Stimulated activated CD4-positive, alpha-beta T cell treated with anti-CD3 and anti-CD28 coated beads, Interleukin-1b, Interleukin-23, amount 100 ng/mL, for 48 hours (primary cell): ENCODE measurements at regions not wholly inside any gene's neighbourhood (a gene's known extent, or its start where the extent isn't known, plus 50 kb on each side); places are given as distances from the start of the nearest gene placed in this dataset.

Experiments used
- DNase-seq: peaks from one replicate; pipeline ENCODE4 v3.0.0-alpha.2; 2020

GRCh38 chr11:110912437-110912836 is 200.2 kb upstream of the ARHGAP20 start:
- DNase-seq, result no peak

GRCh38 chr11:110910384-110910783 is 198.1 kb upstream of the ARHGAP20 start:
- no peak for DNase-seq

- DNase-seq, result no peak
These were observed 197.1 kb upstream of the ARHGAP20 start for GRCh38 chr11:110909336-110909735.

- no peak for DNase-seq
These were observed 196.3 kb upstream of the ARHGAP20 start for GRCh38 chr11:110908401-110909105.

GRCh38 chr11:110907629-110908028 is 195.4 kb upstream of the ARHGAP20 start:
- peak; percentile 7 for DNase-seq

- no peak for DNase-seq
These were observed 191.6 kb upstream of the ARHGAP20 start for GRCh38 chr11:110903830-110904229.

- DNase-seq, result no peak
These were observed 191.1 kb upstream of the ARHGAP20 start for GRCh38 chr11:110903378-110903777.

GRCh38 chr11:110901441-110901840 is 189.2 kb upstream of the ARHGAP20 start:
- DNase-seq, result no peak

- no peak for DNase-seq
These were observed 188.2 kb upstream of the ARHGAP20 start for GRCh38 chr11:110900426-110900825.

- DNase-seq, result no peak
These were observed 184.8 kb upstream of the ARHGAP20 start for GRCh38 chr11:110897035-110897434.

GRCh38 chr11:110896358-110896757 is 184.1 kb upstream of the ARHGAP20 start:
- no peak for DNase-seq

- DNase-seq, result no peak
These were observed 182.0 kb upstream of the ARHGAP20 start for GRCh38 chr11:110894224-110894623.

GRCh38 chr11:110892741-110893285 is 180.6 kb upstream of the ARHGAP20 start:
- no peak for DNase-seq

- DNase-seq, result no peak
These were observed 179.2 kb upstream of the ARHGAP20 start for GRCh38 chr11:110891411-110891810.

GRCh38 chr11:110890995-110891394 is 178.8 kb upstream of the ARHGAP20 start:
- no peak for DNase-seq

GRCh38 chr11:110886288-110886970 is 174.2 kb upstream of the ARHGAP20 start:
- DNase-seq, result no peak

- no peak for DNase-seq
These were observed 171.0 kb upstream of the ARHGAP20 start for GRCh38 chr11:110883256-110883655.

- DNase-seq, result no peak
These were observed 166.3 kb upstream of the ARHGAP20 start for GRCh38 chr11:110878513-110878912.

GRCh38 chr11:110874437-110875030 is 162.3 kb upstream of the ARHGAP20 start:
- no peak for DNase-seq

GRCh38 chr11:110873975-110874374 is 161.7 kb upstream of the ARHGAP20 start:
- DNase-seq, result no peak

GRCh38 chr11:110870816-110871522 is 158.7 kb upstream of the ARHGAP20 start:
- no peak for DNase-seq

- DNase-seq, result no peak
These were observed 155.7 kb upstream of the ARHGAP20 start for GRCh38 chr11:110867951-110868350.

- DNase-seq, result no peak
These were observed 153.8 kb upstream of the ARHGAP20 start for GRCh38 chr11:110866081-110866480.
